Trophoblast cell (in vitro differentiated cells and primary cell): ENCODE measurements at regions not wholly inside any gene's neighbourhood (a gene's known extent, or its start where the extent isn't known, plus 50 kb on each side); places are given as distances from the start of the nearest gene placed in this dataset.
"Not testable (repeated sequence)": the region's sequence is repeated elsewhere in the genome, so short reads cannot be mapped to it uniquely, and the experiment has no call there.

ENCODE experiments used
- DNase-seq, 2 donors: peaks; one replicate each; pipeline ENCODE4 v3.0.0-alpha.2; 2016
- H2AFZ ChIP-seq: 2 replicates; pipeline ENCODE4 v1.6.1; 2013; ENCODE audit warnings: low read length, moderate library complexity, mild to moderate bottlenecking; ENCODE audit not compliant: insufficient read depth, poor library complexity
- H2AK5ac ChIP-seq: 2 replicates; pipeline ENCODE4 v1.6.1; 2013; ENCODE audit warnings: mild to moderate bottlenecking, low read length
- H2BK120ac ChIP-seq: 2 replicates; pipeline ENCODE4 v1.6.1; 2013; ENCODE audit warnings: low read length, mild to moderate bottlenecking, moderate library complexity; ENCODE audit not compliant: insufficient read depth, poor library complexity
- H2BK12ac ChIP-seq: 2 replicates; pipeline ENCODE4 v1.6.1; 2013; ENCODE audit warnings: mild to moderate bottlenecking, low read length, moderate library complexity
- H2BK5ac ChIP-seq: 2 replicates; pipeline ENCODE4 v1.6.1; 2013; ENCODE audit warnings: low read length, low read depth, moderate library complexity, mild to moderate bottlenecking; ENCODE audit not compliant: poor library complexity
- H3K14ac ChIP-seq: 2 replicates; pipeline ENCODE4 v1.6.1; 2013; ENCODE audit warnings: mild to moderate bottlenecking, low read length
- H3K18ac ChIP-seq: 2 replicates; pipeline ENCODE4 v1.6.1; 2013; ENCODE audit warnings: mild to moderate bottlenecking, low read length
- H3K23ac ChIP-seq: 2 replicates; pipeline ENCODE4 v1.6.1; 2013; ENCODE audit warnings: low read length
- H3K27ac ChIP-seq: 2 replicates; pipeline ENCODE4 v1.5.1; 2013; ENCODE audit warnings: low read depth, mild to moderate bottlenecking, inconsistent platforms, low read length, moderate library complexity
- H3K27me3 ChIP-seq: 2 replicates; pipeline ENCODE4 v1.6.1; 2013; ENCODE audit warnings: inconsistent platforms, mild to moderate bottlenecking, low read length, moderate library complexity; ENCODE audit not compliant: insufficient read depth
- H3K36me3 ChIP-seq, 2 experiments: 1 replicate in 1 of 2; 2 replicates in 1 of 2; pipeline ENCODE4 v1.6.1; 2013; ENCODE audit warnings: low read length in 2 of 2, mild to moderate bottlenecking in 2 of 2, moderate library complexity in 1 of 2; ENCODE audit not compliant: insufficient read depth in 2 of 2, control insufficient read depth in 1 of 2
- H3K4ac ChIP-seq: 2 replicates; pipeline ENCODE4 v1.6.1; 2013; ENCODE audit warnings: low read depth, mild to moderate bottlenecking, low read length, moderate library complexity
- H3K4me1 ChIP-seq, 2 experiments: 1 replicate in 1 of 2; 2 replicates in 1 of 2; pipeline ENCODE4 v1.6.1; 2013; ENCODE audit warnings: low read length in 2 of 2, mild to moderate bottlenecking in 2 of 2, moderate library complexity in 1 of 2; ENCODE audit not compliant: insufficient read depth in 2 of 2, control insufficient read depth in 1 of 2
- H3K4me2 ChIP-seq: 2 replicates; pipeline ENCODE4 v1.6.1; 2013; ENCODE audit warnings: inconsistent platforms, mild to moderate bottlenecking, low read length, moderate library complexity
- H3K4me3 ChIP-seq: 2 replicates; pipeline ENCODE4 v1.5.1; 2013; ENCODE audit warnings: mild to moderate bottlenecking, low read depth, low read length, inconsistent platforms
- H3K79me1 ChIP-seq: one replicate; pipeline ENCODE4 v1.6.1; 2013; ENCODE audit warnings: low read length
- H3K79me2 ChIP-seq: 2 replicates; pipeline ENCODE4 v1.6.1; 2013; ENCODE audit warnings: low read length, mild to moderate bottlenecking; ENCODE audit not compliant: control insufficient read depth, insufficient read depth, poor library complexity
- H3K9ac ChIP-seq: 2 replicates; pipeline ENCODE4 v1.6.1; 2013; ENCODE audit warnings: mild to moderate bottlenecking, low read length
- H3K9me3 ChIP-seq: 2 replicates; pipeline ENCODE4 v1.6.1; 2013; ENCODE audit warnings: low read depth, mild to moderate bottlenecking, control low read depth, inconsistent platforms, low read length; ENCODE audit not compliant: insufficient read depth
- H4K12ac ChIP-seq: 2 replicates; pipeline ENCODE4 v1.6.1; 2013; ENCODE audit warnings: low read depth, mild to moderate bottlenecking, low read length, moderate library complexity
- H4K8ac ChIP-seq: 2 replicates; pipeline ENCODE4 v1.6.1; 2013; ENCODE audit warnings: low read depth, mild to moderate bottlenecking, low read length, moderate library complexity
- H4K91ac ChIP-seq: one replicate; pipeline ENCODE4 v1.6.1; 2013; ENCODE audit warnings: low read depth, mild to moderate bottlenecking, low read length, moderate library complexity
- WGBS: extraction: QIAGEN DNeasy Blood & Tissue Kit; methylation state at CpG from one replicate; pipeline ENCODE4 v1.1.7; 2013; ENCODE audit warnings: missing lambda C conversion rate; ENCODE audit not compliant: insufficient read length, insufficient coverage; ENCODE audit errors: extremely low coverage; 5-methylcytosine and 5-hydroxymethylcytosine counted together

DNA sequence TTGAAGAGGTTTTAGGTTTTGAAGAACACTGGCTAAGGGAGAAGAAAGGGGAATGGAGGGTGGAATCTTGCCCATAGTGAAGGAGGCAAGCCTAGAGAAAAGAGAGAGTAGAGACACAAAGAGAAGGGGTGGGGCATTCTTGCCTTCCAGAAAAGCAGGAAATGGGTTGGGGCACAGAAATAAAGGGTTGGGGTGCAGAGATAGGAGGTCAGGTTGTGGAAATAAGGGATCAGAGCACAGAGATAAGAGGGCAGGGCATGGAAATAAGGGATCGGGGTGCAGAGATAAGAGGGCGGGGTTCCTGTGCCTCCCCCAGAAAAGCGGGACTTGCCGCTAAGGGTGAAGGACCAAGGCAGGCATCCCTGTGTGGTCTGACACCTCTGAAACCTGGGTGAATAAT lies 69.9 kb downstream of the ALG1L2 start:
- H3K14ac ChIP-seq, H3K4ac ChIP-seq, H4K8ac ChIP-seq, H3K9ac ChIP-seq, H2AFZ ChIP-seq, H3K4me1 ChIP-seq, H4K91ac ChIP-seq, DNase-seq, H2AK5ac ChIP-seq, H2BK12ac ChIP-seq, H3K18ac ChIP-seq, H3K27ac ChIP-seq, H3K4me3 ChIP-seq, H3K79me1 ChIP-seq, H4K12ac ChIP-seq, H3K23ac ChIP-seq, H3K36me3 ChIP-seq, H2BK5ac ChIP-seq, H2BK120ac ChIP-seq, H3K4me2 ChIP-seq, H3K27me3 ChIP-seq, H3K9me3 ChIP-seq, H3K79me2 ChIP-seq: not testable (repeated sequence)
- WGBS, result no CpG with 5 or more reads among the region's 4 CpGs

DNA sequence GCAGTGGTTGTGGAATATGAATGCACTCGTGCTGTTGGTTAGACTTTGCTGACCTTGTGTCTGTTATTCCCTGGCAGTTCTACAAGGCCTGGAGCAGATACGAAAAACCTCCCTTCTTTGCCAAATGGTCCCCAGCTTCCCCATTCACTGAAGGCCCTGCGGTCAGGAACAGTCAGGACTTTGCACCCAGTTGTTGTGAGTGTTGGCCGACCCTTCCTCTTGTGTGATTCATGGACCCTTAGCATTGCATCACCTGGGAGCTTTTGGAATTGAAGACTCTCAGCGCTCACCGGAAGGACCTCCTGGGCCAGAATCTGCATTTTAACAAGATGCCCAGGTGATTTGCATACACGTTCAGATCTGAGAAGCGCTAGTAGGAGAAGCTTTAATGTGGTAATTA lies 71.6 kb downstream of the ALG1L2 start:
- H3K9ac ChIP-seq, H4K8ac ChIP-seq, H3K79me1 ChIP-seq, H3K4me1 ChIP-seq, H3K4me2 ChIP-seq, H3K27ac ChIP-seq, H3K14ac ChIP-seq, H4K91ac ChIP-seq, H3K18ac ChIP-seq, H3K27me3 ChIP-seq, H2BK12ac ChIP-seq, H3K23ac ChIP-seq, H3K36me3 ChIP-seq, H2BK5ac ChIP-seq, H3K4ac ChIP-seq, H2BK120ac ChIP-seq, H3K9me3 ChIP-seq, H4K12ac ChIP-seq, H2AK5ac ChIP-seq, DNase-seq, H3K4me3 ChIP-seq, H2AFZ ChIP-seq, H3K79me2 ChIP-seq: not testable (repeated sequence)
- no CpG with 5 or more reads among the region's 8 CpGs for WGBS

DNA sequence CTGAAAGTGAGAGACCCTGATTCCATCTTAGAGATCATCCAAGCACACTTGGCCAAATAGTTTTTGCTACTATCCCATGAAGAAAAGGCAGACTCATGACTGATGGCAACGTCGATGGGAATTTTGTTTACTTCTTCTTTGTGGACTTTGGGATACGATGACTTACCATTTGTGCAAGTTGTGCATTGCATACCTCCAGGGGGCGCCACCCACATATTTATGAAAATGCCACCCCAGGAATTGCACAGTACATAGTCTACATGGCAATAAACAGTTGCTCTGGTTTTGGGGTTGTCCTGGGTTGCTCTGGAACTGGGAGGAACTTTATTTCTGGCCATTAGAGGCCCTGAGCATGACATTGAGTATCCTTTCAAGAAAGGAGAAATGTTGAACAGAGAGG lies 73.8 kb downstream of the ALG1L2 start:
- H2AK5ac ChIP-seq, H3K14ac ChIP-seq, H3K4me3 ChIP-seq, H4K8ac ChIP-seq, H3K4me2 ChIP-seq, H4K91ac ChIP-seq, H3K9ac ChIP-seq, H2BK12ac ChIP-seq, DNase-seq, H3K9me3 ChIP-seq, H3K23ac ChIP-seq, H3K79me1 ChIP-seq, H3K4ac ChIP-seq, H3K79me2 ChIP-seq, H3K27ac ChIP-seq, H2BK5ac ChIP-seq, H2BK120ac ChIP-seq, H4K12ac ChIP-seq, H3K18ac ChIP-seq, H3K36me3 ChIP-seq, H3K27me3 ChIP-seq, H2AFZ ChIP-seq, H3K4me1 ChIP-seq: not testable (repeated sequence)
- no CpG with 5 or more reads among the region's 4 CpGs for WGBS

DNA sequence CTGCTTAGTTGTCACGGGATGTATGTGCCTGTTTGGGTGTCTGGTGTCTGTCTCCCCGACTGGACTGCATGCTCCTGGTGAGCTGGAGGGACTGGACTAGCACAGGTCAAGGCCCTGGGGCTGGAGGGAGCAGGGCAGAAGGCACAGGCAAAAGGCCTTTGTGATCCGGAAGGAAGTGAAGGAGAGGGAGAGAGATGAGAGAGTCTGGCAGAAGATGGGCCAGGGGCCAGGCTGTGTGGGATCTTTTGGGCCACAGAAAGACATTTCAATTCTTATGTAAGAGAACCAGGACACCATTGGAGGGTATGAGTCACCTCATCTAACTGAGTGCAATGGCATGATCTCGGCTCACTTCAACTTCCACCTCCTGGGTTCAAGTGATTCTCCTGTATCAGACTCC lies 85.2 kb downstream of the ALG1L2 start:
- H3K79me2 ChIP-seq, H2AK5ac ChIP-seq, H3K4ac ChIP-seq, H3K4me2 ChIP-seq, H3K23ac ChIP-seq, H4K8ac ChIP-seq, H3K18ac ChIP-seq, H3K14ac ChIP-seq, H2AFZ ChIP-seq, H2BK120ac ChIP-seq, H3K36me3 ChIP-seq, H3K9me3 ChIP-seq, H2BK5ac ChIP-seq, H3K4me1 ChIP-seq, H3K27me3 ChIP-seq, H4K91ac ChIP-seq, DNase-seq, H3K9ac ChIP-seq, H3K79me1 ChIP-seq, H3K27ac ChIP-seq, H3K4me3 ChIP-seq, H4K12ac ChIP-seq, H2BK12ac ChIP-seq: not testable (repeated sequence)
- WGBS, result no CpG with 5 or more reads among the region's 4 CpGs

DNA sequence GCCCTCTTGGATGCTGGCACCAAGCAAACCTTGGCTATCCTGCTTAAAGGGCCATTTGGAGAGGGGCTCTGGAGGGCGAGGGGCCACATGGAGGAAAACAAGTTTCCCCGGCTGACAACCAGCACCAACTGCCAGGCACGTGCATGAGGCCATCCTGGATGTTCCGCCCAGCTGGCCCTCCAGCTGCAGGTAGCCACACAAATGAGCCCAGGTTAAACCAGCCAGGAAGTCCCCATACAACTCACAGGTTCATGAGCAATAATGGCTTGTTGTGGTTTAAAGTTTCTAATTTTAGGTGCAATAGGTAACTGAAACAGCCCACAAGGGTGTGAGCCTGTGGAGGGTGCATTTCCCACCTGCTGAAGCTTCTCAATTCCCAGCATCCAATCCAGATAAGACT lies 93.6 kb downstream of the ALG1L2 start:
- not testable (repeated sequence) for H3K4ac ChIP-seq, H3K27ac ChIP-seq, H2BK5ac ChIP-seq, H4K12ac ChIP-seq, H2BK120ac ChIP-seq, H3K23ac ChIP-seq, H3K14ac ChIP-seq, H4K91ac ChIP-seq, H4K8ac ChIP-seq, H3K4me3 ChIP-seq, DNase-seq, H3K79me2 ChIP-seq, H3K79me1 ChIP-seq, H3K9ac ChIP-seq, H3K9me3 ChIP-seq, H2AFZ ChIP-seq, H2BK12ac ChIP-seq, H3K4me2 ChIP-seq, H3K36me3 ChIP-seq, H3K27me3 ChIP-seq, H2AK5ac ChIP-seq, H3K18ac ChIP-seq, H3K4me1 ChIP-seq
- WGBS, result no CpG with 5 or more reads among the region's 4 CpGs
